ENCODE measurements at regions not wholly inside any gene's neighbourhood (a gene's known extent, or its start where the extent isn't known, plus 50 kb on each side); places are given as distances from the start of the nearest gene placed in this dataset.

- DNase-seq (ENCODE audit: low read depth in 4 of 4, low spot score in 3 of 4) = peak; percentile 30 to 68 (median 52)
Measured at GRCh38 chr13:106183410-106184065, 351.9 kb downstream of the EFNB2 start.

- DNase-seq (ENCODE audit: low read depth in 4 of 4, low spot score in 3 of 4) = no peak
Measured at GRCh38 chr13:106182404-106182803, 353.1 kb downstream of the EFNB2 start.

DNA sequence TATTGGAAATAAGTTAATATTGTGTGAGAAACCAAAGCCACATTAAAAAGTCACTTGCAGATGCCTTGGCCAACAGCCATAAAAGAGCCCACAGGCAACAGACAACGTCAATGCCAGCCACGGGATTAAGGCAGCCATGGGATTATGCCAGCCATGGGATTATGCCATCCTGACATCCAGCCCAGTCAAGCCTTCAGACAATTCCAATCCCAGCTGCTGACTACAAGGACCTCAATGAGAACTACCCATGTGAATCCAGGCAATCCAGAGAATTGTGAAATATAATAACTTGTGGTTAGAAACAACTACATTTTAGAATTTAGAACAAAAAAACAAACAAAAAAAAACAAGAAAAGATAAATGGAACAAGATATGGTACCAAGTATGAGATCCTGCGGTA, 356.6 kb downstream of the EFNB2 start:
- DNase-seq (ENCODE audit: low read depth in 4 of 4, low spot score in 3 of 4) = no peak

DNA sequence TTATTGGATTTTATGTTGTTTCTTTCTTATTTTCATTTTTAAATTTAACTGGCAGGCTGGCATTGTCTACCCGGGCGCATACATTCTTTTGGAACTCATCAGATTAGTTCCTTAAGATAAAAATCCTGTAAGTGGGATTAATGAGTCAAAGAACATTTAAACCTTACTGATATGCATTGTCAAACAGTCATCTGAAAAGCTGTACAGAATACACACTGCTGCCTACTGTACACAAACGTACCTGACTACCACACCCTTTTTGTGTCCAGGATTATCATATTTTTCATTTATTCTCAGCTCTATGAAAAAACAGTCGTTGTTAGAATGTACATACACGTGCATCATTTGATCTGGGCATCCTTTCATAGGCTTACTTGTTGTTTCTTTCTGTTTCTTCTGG, 358.3 kb downstream of the EFNB2 start:
- no peak for DNase-seq (ENCODE audit: low read depth in 4 of 4, low spot score in 3 of 4)

- DNase-seq (ENCODE audit: low read depth in 4 of 4, low spot score in 3 of 4) = no peak
Measured at GRCh38 chr13:106176117-106176516, 359.3 kb downstream of the EFNB2 start.

GRCh38 chr13:106173891-106174610, 361.4 kb downstream of the EFNB2 start:
- no peak for DNase-seq (ENCODE audit: low read depth in 4 of 4, low spot score in 3 of 4)

DNA sequence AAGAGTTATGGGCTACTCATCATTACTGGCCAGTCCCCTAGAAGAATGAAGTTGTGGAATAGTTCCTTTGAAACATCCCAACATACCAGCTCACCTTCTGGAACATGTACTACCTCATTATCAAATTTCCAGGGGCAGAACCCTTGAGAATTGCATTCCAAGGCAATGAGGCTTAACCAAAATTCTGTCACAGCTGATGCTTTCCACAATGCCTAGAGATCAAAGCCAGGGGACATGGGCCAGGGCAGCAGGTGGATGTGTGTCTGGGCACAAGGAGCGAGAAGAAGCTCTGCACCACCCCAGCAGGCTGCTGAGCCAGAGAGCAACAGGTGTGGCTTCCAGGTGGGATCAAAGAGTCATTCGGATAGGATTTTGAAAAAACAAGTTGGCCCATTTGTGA, 362.1 kb downstream of the EFNB2 start:
- peak; percentile 26 to 72 (median 52) for DNase-seq (ENCODE audit: low read depth in 4 of 4, low spot score in 3 of 4)

DNA sequence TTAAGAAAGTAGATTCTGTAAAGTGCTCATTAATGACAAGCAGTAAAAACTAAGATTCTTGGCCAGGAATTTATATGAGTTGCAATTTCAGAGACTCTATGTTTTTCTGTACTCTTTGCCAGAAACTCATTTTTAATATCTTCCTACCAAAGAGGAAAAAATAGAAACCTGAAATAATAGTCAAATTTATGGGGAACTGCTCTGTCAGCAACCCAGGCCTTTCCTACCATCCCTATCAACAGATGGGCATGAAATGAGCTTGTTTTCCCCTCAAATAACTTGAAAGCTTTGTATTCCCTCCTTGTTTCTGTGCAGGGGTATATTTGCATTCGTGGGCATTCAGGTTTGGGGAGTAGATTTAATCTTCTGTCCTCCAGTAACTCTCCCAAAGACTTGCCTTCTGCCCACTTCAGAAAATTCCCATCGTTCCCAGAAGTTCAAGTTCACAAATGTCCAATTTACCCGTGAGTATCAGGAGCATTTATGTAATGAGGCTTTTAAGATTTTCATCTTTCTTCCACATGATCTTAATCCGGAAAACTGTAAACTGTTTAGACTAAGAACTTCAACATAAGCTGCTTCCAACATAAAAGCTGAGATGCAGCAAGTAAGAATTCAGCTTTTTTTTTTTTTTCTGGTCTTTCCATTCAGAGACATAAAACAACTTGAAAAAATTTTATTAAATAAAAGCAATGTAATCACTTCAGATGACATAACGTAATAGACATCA, 363.1 kb downstream of the EFNB2 start:
- DNase-seq (ENCODE audit: low read depth in 4 of 4, low spot score in 3 of 4) = no peak

DNA sequence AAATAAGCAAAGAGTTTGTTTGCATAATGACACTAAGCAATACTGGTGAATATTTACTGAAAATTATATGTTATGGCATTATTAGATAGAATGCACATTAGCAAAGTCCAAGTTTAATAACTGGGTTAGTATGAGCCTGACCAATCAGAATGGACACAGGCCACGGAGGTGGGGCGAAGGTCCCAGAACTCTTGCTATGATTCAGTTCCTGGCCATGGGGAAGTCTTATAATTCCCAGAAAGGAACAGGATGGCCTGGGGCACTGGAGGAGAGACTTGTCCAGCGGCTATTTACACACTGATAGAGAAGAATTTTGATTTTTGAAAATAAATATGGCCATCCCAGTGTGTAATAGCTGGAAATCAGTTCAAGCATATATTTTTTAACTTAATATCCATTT, 372.0 kb downstream of the EFNB2 start:
- no peak for DNase-seq (ENCODE audit: low read depth in 4 of 4, low spot score in 3 of 4)

DNA sequence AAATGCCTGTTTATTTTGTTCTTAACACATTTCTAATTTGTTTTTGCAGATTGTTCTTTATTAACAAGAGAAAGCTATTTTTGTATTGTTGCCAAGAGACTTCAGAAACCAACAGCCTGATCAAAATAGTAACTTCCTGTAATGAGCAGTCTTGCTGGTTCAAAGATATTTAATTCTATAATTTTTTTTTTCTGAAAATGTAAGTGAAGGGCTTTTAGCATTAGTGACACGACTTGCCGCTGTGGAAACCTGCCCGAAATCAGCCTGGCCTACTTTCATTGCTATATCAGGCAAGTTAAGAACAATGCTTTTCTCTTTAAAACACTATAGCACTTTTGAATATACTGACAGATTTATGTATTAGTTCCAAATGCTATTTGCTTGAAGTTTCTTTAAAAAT, 374.3 kb downstream of the EFNB2 start:
- no peak for DNase-seq (ENCODE audit: low read depth in 4 of 4, low spot score in 3 of 4)

GRCh38 chr13:106159295-106160195, 375.9 kb downstream of the EFNB2 start:
- DNase-seq (ENCODE audit: low read depth in 4 of 4, low spot score in 3 of 4) = no peak

GRCh38 chr13:106156468-106156867, 379.0 kb downstream of the EFNB2 start:
- DNase-seq (ENCODE audit: low read depth in 4 of 4, low spot score in 3 of 4) = no peak

GRCh38 chr13:106155411-106155810, 380.1 kb downstream of the EFNB2 start:
- DNase-seq (ENCODE audit: low read depth in 4 of 4, low spot score in 3 of 4) = no peak

DNA sequence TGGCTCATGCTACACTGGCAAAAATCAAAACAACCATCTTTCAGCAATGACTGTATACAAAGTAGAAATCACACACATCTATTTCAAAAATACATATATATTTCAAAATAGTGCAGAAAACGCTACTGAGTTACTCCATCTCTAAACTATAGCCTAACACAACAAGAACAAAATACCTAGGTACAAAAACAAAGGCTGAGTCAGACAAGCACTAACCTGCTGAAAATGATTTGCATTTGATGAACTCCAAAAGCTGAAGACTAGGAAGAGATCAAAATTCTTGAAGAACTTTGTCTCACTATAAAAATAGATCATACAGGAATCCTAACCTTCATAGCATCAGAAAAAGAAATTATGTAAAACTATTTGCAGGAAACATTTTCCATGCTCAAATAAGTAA, 381.6 kb downstream of the EFNB2 start:
- no peak for DNase-seq (ENCODE audit: low read depth in 4 of 4, low spot score in 3 of 4)

GRCh38 chr13:106153041-106153440, 382.4 kb downstream of the EFNB2 start:
- DNase-seq (ENCODE audit: low read depth in 4 of 4, low spot score in 3 of 4) = no peak

GRCh38 chr13:106152047-106152446, 383.4 kb downstream of the EFNB2 start:
- DNase-seq (ENCODE audit: low read depth in 4 of 4, low spot score in 3 of 4) = no peak

DNA sequence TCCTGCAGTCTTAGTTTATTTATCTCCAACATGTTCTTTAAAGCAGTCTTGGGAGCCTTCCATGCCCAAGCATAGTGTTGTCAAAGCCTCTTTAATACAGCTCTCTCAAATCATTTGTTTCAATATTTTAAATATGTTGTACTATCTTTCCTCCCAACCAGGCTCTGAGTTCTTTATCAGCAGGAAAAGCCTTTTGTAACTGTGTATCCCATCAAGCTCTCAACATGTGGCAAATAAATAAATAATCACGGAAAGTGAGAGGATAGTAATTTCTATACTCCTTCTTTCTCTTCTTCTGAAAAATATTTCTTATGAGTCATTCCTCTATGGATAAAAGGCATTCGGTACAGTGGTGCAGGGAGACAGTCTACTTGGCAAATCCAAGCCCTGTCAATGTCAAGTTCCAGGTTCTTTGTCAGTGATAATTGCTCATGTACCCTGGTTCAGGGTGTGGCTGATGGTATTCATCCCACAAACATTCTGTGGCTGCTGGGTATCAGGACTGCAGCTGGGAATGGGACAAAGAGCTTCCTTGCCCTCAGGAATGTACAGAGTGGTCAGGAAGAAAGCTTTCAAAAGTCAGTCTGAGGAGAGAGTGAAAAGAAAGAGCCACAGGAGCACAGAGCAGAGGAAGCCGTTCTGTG, 384.3 kb downstream of the EFNB2 start:
- DNase-seq (ENCODE audit: low read depth in 4 of 4, low spot score in 3 of 4) = no peak

- no peak for DNase-seq (ENCODE audit: low read depth in 4 of 4, low spot score in 3 of 4)
Measured at GRCh38 chr13:106145997-106146864, 389.2 kb downstream of the EFNB2 start.

DNA sequence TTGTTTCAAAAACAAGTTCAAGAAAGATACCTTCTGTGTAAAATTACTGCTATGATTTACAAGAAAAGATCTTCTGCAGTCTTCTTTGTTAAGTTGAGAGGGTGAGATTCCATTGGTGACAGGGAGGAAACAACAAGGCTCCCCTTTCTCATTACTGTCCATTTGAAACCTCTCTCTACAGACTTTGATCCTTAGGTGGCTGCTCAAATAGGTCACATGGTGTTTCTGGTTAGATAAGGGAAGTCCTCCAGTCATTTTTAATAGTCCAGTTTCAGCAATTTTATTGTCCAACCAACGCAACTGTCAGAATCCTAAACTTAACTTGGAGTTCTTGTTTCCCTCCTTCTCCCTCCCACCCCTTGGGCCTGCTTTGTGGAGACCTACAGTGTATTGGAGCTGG, 390.4 kb downstream of the EFNB2 start:
- no peak for DNase-seq (ENCODE audit: low read depth in 4 of 4, low spot score in 3 of 4)
